ENCODE measurements at regions not wholly inside any gene's neighbourhood (a gene's known extent, or its start where the extent isn't known, plus 50 kb on each side); places are given as distances from the start of the nearest gene placed in this dataset.

GRCh38 chr7:149598721-149599308, 101.2 kb upstream of the ZNF746 start:
- TF ChIP-seq CTCF (conservative IDR thresholded peaks at IDR 0.05) (peak; percentile 66), EZH2 (IDR thresholded peaks at IDR 0.05; ENCODE audit: low read depth) (no peak)
